CD4-positive, alpha-beta T cell (primary cell): ENCODE measurements at regions not wholly inside any gene's neighbourhood (a gene's known extent, or its start where the extent isn't known, plus 50 kb on each side); places are given as distances from the start of the nearest gene placed in this dataset.

Source experiments
- ATAC-seq: fragments of 200-7000 bp; cut with Tn5 transposase; one replicate; pipeline ENCODE4 v1.10.0; 2022; ENCODE audit warnings: mild to moderate bottlenecking; ENCODE audit not compliant: poor library complexity
- CTCF ChIA-PET: fragments of 350-600 bp; sonication (Branson Sonifier 250); formaldehyde crosslinking; loops from one replicate; lab custom pipeline; 2021; ENCODE audit warnings: antibody characterized with exemption, inconsistent platforms; lab: Charles Lee
- POLR2A ChIA-PET: fragments of 350-600 bp; sonication (Branson Sonifier 250); formaldehyde crosslinking; loops from one replicate; lab custom pipeline; 2021; ENCODE audit warnings: antibody characterized with exemption, inconsistent platforms; lab: Charles Lee
- DNase-seq, 14 experiments: peaks; one replicate each; pipeline ENCODE4 v3.0.0-alpha.2; 2013 to 2020; ENCODE audit warnings: mixed read lengths in 2 of 14
- H3K27ac ChIP-seq, 2 donors: one replicate each; pipeline versions ENCODE4 v1.5.1 to v1.7.0; 2013; ENCODE audit warnings: low read length in 2 of 2, low read depth in 1 of 2, mild to moderate bottlenecking in 1 of 2
- H3K27me3 ChIP-seq, 2 experiments: 1 replicate in 1 of 2; 2 replicates in 1 of 2; pipeline versions ENCODE4 v1.6.1 to v1.7.0; 2013; ENCODE audit warnings: low read length in 2 of 2, control low read depth in 1 of 2, mild to moderate bottlenecking in 1 of 2, moderate library complexity in 1 of 2; ENCODE audit not compliant: insufficient read depth in 2 of 2, control insufficient read depth in 1 of 2
- H3K36me3 ChIP-seq: one replicate; pipeline ENCODE4 v1.6.1; 2013; ENCODE audit warnings: low read length, control low read depth; ENCODE audit not compliant: insufficient read depth
- H3K4me1 ChIP-seq: one replicate; pipeline ENCODE4 v1.6.1; 2013; ENCODE audit warnings: low read length, control low read depth; ENCODE audit not compliant: insufficient read depth
- H3K4me3 ChIP-seq: one replicate; pipeline ENCODE4 v1.5.1; 2013; ENCODE audit warnings: mild to moderate bottlenecking, low read length, moderate library complexity
- H3K9me3 ChIP-seq, 2 experiments: 1 replicate in 1 of 2; 2 replicates in 1 of 2; pipeline versions ENCODE4 v1.6.1 to v1.7.0; 2013; ENCODE audit warnings: low read length in 2 of 2, mild to moderate bottlenecking in 2 of 2, control low read depth in 1 of 2, moderate library complexity in 1 of 2; ENCODE audit not compliant: control insufficient read depth in 1 of 2, insufficient read depth in 1 of 2
- H3K27ac Mint-ChIP-seq: one replicate; pipeline ENCODE4 v1.8.0; 2020; ENCODE audit warnings: mixed read lengths
- H3K27me3 Mint-ChIP-seq: one replicate; pipeline ENCODE4 v1.8.0; 2021; ENCODE audit warnings: mixed read lengths
- H3K36me3 Mint-ChIP-seq: one replicate; pipeline ENCODE4 v1.8.0; 2021; ENCODE audit warnings: low read depth, mixed read lengths
- H3K4me1 Mint-ChIP-seq: one replicate; pipeline ENCODE4 v1.8.0; 2021; ENCODE audit warnings: low read depth, mixed read lengths
- H3K4me3 Mint-ChIP-seq: one replicate; pipeline ENCODE4 v1.8.0; 2020; ENCODE audit warnings: mild to moderate bottlenecking, mixed read lengths
- H3K9me3 Mint-ChIP-seq: one replicate; pipeline ENCODE4 v1.8.0; 2020; ENCODE audit warnings: mixed read lengths
- CTCF ChIP-seq: fragments of 200-600 bp; IDR thresholded peaks from one replicate; pipeline ENCODE4 v1.8.0; 2022; ENCODE audit warnings: antibody characterized with exemption, mild to moderate bottlenecking
- intact Hi-C, 2 experiments: fragments of 100-400 bp; cut with DNase I in 1 of 2; cut with micrococcal nuclease in 1 of 2; formaldehyde crosslinking; loops; one replicate each; pipeline versions ENCODE4 v1.15.1 to v1.9.0; 2023 to 2025; cut with DNase I, micrococcal nuclease

DNA sequence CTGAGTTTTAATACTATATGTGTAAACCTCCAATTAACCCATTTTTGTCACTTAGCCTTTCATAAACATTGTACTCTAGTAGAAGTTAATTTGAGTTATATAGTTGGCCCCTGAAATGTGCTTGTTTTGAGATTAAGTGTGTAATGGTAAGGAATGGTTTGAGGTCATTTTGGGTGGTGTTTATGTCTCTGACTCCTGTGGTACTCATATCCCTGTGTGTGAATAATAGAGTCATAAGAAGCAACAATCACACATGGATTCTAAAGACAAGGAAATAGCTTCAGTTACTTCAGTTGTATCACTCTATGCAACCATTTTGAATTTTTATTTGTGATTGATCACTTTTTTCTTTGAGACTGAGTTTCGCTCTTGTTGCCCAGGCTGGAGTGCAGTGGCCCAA is 408.5 kb downstream of the MFSD1 start:
- H3K4me1 Mint-ChIP-seq, result no peaks in the 10 kb centered on the region
- H3K36me3 Mint-ChIP-seq, result no peaks in the 10 kb centered on the region
- no peaks in the 10 kb centered on the region for H3K4me1 ChIP-seq
- DNase-seq (no peak), ATAC-seq (no peak)
- H3K27me3 Mint-ChIP-seq, result no peaks in the 10 kb centered on the region
- intact Hi-C loops, result no loop called here
- H3K27ac Mint-ChIP-seq, result no peak overlapping the region
- ChIA-PET CTCF (no interaction called here), POLR2A (no interaction called here)
- no peak for TF ChIP-seq CTCF
- H3K4me3 ChIP-seq, result no peak overlapping the region
- H3K36me3 ChIP-seq, result no peaks in the 10 kb centered on the region
- H3K9me3 ChIP-seq, result no peaks in the 10 kb centered on the region
- H3K4me3 Mint-ChIP-seq, result no peak overlapping the region
- H3K27me3 ChIP-seq, result no peaks in the 10 kb centered on the region
- no peak overlapping the region for H3K27ac ChIP-seq
- peaks cover 10% of the 10 kb centered on the region for H3K9me3 Mint-ChIP-seq

GRCh38 chr3:159216311-159216710 is 414.5 kb downstream of the MFSD1 start:
- Mint-ChIP-seq H3K27ac (no peak overlapping the region), H3K36me3 (no peaks in the 10 kb centered on the region), H3K4me1 (no peaks in the 10 kb centered on the region), H3K27me3 (no peaks in the 10 kb centered on the region), H3K9me3 (no peaks in the 10 kb centered on the region), H3K4me3 (no peak overlapping the region)
- ATAC-seq, result no peak
- H3K36me3 ChIP-seq, result no peaks in the 10 kb centered on the region
- no peak overlapping the region for H3K4me3 ChIP-seq
- H3K27ac ChIP-seq, result no peak overlapping the region
- TF ChIP-seq CTCF, result no peak
- POLR2A ChIA-PET, result no interaction called here
- no peaks in the 10 kb centered on the region for H3K9me3 ChIP-seq
- no peaks in the 10 kb centered on the region for H3K4me1 ChIP-seq
- H3K27me3 ChIP-seq, result no peaks in the 10 kb centered on the region
- intact Hi-C loops, result no loop called here
- CTCF ChIA-PET, result no interaction called here
- DNase-seq, result no peak

DNA sequence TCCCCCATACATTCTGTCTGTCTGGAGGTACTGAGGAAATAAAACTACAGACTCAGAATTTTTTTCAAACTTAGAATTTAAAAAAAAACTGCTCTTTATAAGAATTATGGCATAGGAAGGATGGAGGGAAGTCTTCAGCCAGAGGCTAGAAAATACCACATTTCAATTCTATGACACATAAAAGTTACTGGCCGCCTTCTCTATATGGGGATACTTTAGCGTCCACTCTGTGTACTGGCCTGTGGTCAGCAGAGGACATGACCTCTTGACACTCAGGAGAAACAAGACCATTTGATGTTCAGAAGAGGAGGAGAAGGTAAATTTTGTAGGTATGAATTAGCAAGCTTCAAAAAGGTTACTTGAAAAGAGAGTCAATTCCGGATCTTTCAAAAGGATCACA is 417.4 kb downstream of the MFSD1 start:
- Mint-ChIP-seq H3K9me3 (no peaks in the 10 kb centered on the region), H3K4me1 (no peaks in the 10 kb centered on the region), H3K27ac (no peak overlapping the region), H3K36me3 (no peaks in the 10 kb centered on the region), H3K27me3 (no peaks in the 10 kb centered on the region), H3K4me3 (no peak overlapping the region)
- Histone ChIP-seq H3K36me3 (no peaks in the 10 kb centered on the region), H3K27ac (no peak overlapping the region), H3K9me3 (no peaks in the 10 kb centered on the region), H3K4me1 (no peaks in the 10 kb centered on the region), H3K4me3 (no peak overlapping the region), H3K27me3 (no peaks in the 10 kb centered on the region)
- CTCF ChIA-PET, result no interaction called here
- ATAC-seq, result no peak
- TF ChIP-seq CTCF, result no peak
- POLR2A ChIA-PET, result no interaction called here
- intact Hi-C loops, result no loop called here
- DNase-seq, result no peak
